Right lobe of liver (tissue), 6 donors: ENCODE measurements at regions not wholly inside any gene's neighbourhood (a gene's known extent, or its start where the extent isn't known, plus 50 kb on each side); places are given as distances from the start of the nearest gene placed in this dataset.

Experiments used
- ATAC-seq, 4 donors: fragments of 200-7000 bp; cut with Tn5 transposase; one replicate each; pipeline ENCODE4 v1.9.1; 2020; ENCODE audit warnings: mild to moderate bottlenecking in 4 of 4, moderate library complexity in 4 of 4
- DNase-seq, 3 donors: peaks; one replicate each; pipeline ENCODE4 v3.0.0-alpha.2; 2020
- H3K27ac ChIP-seq, 3 donors: fragments of 200-600 bp; one replicate each; pipeline ENCODE4 v1.8.0; 2022
- H3K27me3 ChIP-seq, 2 donors: fragments of 200-600 bp; one replicate each; pipeline ENCODE4 v1.8.0; 2022
- H3K36me3 ChIP-seq, 4 donors: fragments of 200-600 bp; sonication (generic) in 1 of 4; one replicate each; pipeline versions ENCODE4 v1.5.1 to v1.8.0; 2017 to 2022; ENCODE audit warnings: control low read depth in 1 of 4
- H3K4me1 ChIP-seq, 4 donors: fragments of 200-600 bp; sonication (generic) in 1 of 4; one replicate each; pipeline versions ENCODE4 v1.5.1 to v1.8.0; 2017 to 2022; ENCODE audit warnings: control low read depth in 1 of 4
- H3K4me3 ChIP-seq, 3 donors: fragments of 200-600 bp; one replicate each; pipeline ENCODE4 v1.8.0; 2022
- H3K9me3 ChIP-seq, 4 donors: fragments of 200-600 bp; sonication (generic) in 1 of 4; one replicate each; pipeline versions ENCODE4 v1.5.1 to v1.8.0; 2017 to 2022; ENCODE audit warnings: control low read depth in 1 of 4
- CTCF ChIP-seq, 4 donors: fragments of 200-600 bp in 3 of 4; fragments of 450-650 bp in 1 of 4; IDR thresholded peaks; one replicate each; pipeline versions ENCODE4 v1.5.1 to v1.8.0; 2016 to 2022; ENCODE audit warnings: antibody characterized with exemption in 4 of 4, mild to moderate bottlenecking in 2 of 4
- POLR2A ChIP-seq: fragments of 450-650 bp; IDR thresholded peaks from one replicate; pipeline ENCODE4 v1.6.1; 2017; ENCODE audit warnings: antibody characterized with exemption, mild to moderate bottlenecking
- WGBS: methylation state at CpG from one replicate; pipeline ENCODE4 v1.1.6; 2018; ENCODE audit warnings: low coverage, low lambda C conversion rate; ENCODE audit not compliant: insufficient coverage; ENCODE audit errors: missing lambda C conversion rate; 5-methylcytosine and 5-hydroxymethylcytosine counted together
- intact Hi-C, 2 donors: fragments of 100-400 bp; cut with DNase I; formaldehyde crosslinking; loops; one replicate each; pipeline versions ENCODE4 v1.11.2 to v1.14.1; 2022
- donor health status: DM: no; HTN: yes; CAD: no.
- donor health status: DM: no; HTN: no; CAD: no.
- donor health status: DM: no; HTN: no; CAD: no.
- donor health status: DM: no; HTN: yes; CAD: no.
- donor health status: DM: no; HTN: yes; CAD: no.

GRCh38 chr22:33971561-33971961, 51.3 kb upstream of the LARGE1 start:
- Histone ChIP-seq H3K36me3 (no peaks in the 10 kb centered on the region), H3K4me3 (no peak overlapping the region), H3K27me3 (no peaks in the 10 kb centered on the region), H3K9me3 (no peaks in the 10 kb centered on the region), H3K4me1 (no peaks in the 10 kb centered on the region), H3K27ac (no peak overlapping the region)
- WGBS = 79% methylated on average over 2 of the region's 4 CpGs
- no peak for DNase-seq
- intact Hi-C loops = no loop called here
- TF ChIP-seq CTCF (IDR thresholded peaks at IDR 0.05) (no peak), POLR2A (no peak)
- no peak for ATAC-seq

GRCh38 chr22:33975841-33976240, 55.6 kb upstream of the LARGE1 start:
- Histone ChIP-seq H3K9me3 (no peaks in the 10 kb centered on the region), H3K4me3 (no peak overlapping the region), H3K36me3 (no peaks in the 10 kb centered on the region), H3K27me3 (no peaks in the 10 kb centered on the region), H3K27ac (no peak overlapping the region), H3K4me1 (no peaks in the 10 kb centered on the region)
- intact Hi-C loops = no loop called here
- DNase-seq = no peak
- 97% methylated on average over 3 of the region's 3 CpGs for whole genome bisulfite sequencing
- TF ChIP-seq CTCF (IDR thresholded peaks at IDR 0.05) (no peak), POLR2A (no peak)
- no peak for ATAC-seq

GRCh38 chr22:33983558-33983957, 63.3 kb upstream of the LARGE1 start:
- no peak overlapping the region for H3K4me3 ChIP-seq
- DNase-seq (no peak), ATAC-seq (peak; percentile 38 to 64 (median 53))
- H3K36me3 ChIP-seq = no peaks in the 10 kb centered on the region
- H3K27me3 ChIP-seq = no peaks in the 10 kb centered on the region
- no peaks in the 10 kb centered on the region for H3K9me3 ChIP-seq
- H3K4me1 ChIP-seq = peaks cover 0 to 18% (median 5%) of the 10 kb centered on the region in 4 donors
- TF ChIP-seq CTCF (IDR thresholded peaks at IDR 0.05) (no peak), POLR2A (no peak)
- intact Hi-C loops = no loop called here
- no peak overlapping the region for H3K27ac ChIP-seq

- DNase-seq (no peak), ATAC-seq (no peak)
- TF ChIP-seq POLR2A (no peak), CTCF (IDR thresholded peaks at IDR 0.05) (no peak)
- peaks cover 0 to 18% (median 5%) of the 10 kb centered on the region in 4 donors for H3K4me1 ChIP-seq
- intact Hi-C loops = no loop called here
- 63% methylated on average over 2 of the region's 3 CpGs for WGBS
- no peaks in the 10 kb centered on the region for H3K27me3 ChIP-seq
- H3K9me3 ChIP-seq = no peaks in the 10 kb centered on the region
- peak overlapping the region in 1 of 3 donors; percentile 46 for H3K27ac ChIP-seq
- H3K36me3 ChIP-seq = no peaks in the 10 kb centered on the region
- no peak overlapping the region for H3K4me3 ChIP-seq
These were observed 63.9 kb upstream of the LARGE1 start for GRCh38 chr22:33984211-33984610.

GRCh38 chr22:33984656-33985285, 64.5 kb upstream of the LARGE1 start:
- 20% methylated on average over 8 of the region's 8 CpGs for WGBS
- H3K27me3 ChIP-seq = no peaks in the 10 kb centered on the region
- ATAC-seq = peak; percentile 68 to 91 (median 84)
- no peak for TF ChIP-seq CTCF (IDR thresholded peaks at IDR 0.05)
- no peak for TF ChIP-seq POLR2A
- DNase-seq = peak in 2 of 3 donors; percentile 56 to 61
- no peaks in the 10 kb centered on the region for H3K9me3 ChIP-seq
- peak overlapping the region in 1 of 3 donors; percentile 46 for H3K27ac ChIP-seq
- H3K4me1 ChIP-seq = peaks cover 0 to 18% (median 5%) of the 10 kb centered on the region in 4 donors
- H3K36me3 ChIP-seq = no peaks in the 10 kb centered on the region
- intact Hi-C loops = no loop called here
- H3K4me3 ChIP-seq = no peak overlapping the region
